DMS79 (cell line): ENCODE measurements at regions not wholly inside any gene's neighbourhood (a gene's known extent, or its start where the extent isn't known, plus 50 kb on each side); places are given as distances from the start of the nearest gene placed in this dataset.

Experiments
- DNase-seq: peaks from one replicate; lab custom pipeline; 2025; lab: John Stamatoyannopoulos, UW

GRCh38 chr2:107760620-107761364 is 65.9 kb upstream of the RGPD4 start:
- DNase-seq: no peak

GRCh38 chr2:107772353-107772752 is 54.3 kb upstream of the RGPD4 start:
- peak; percentile 47 for DNase-seq

GRCh38 chr2:107775211-107775610 is 51.5 kb upstream of the RGPD4 start:
- no peak for DNase-seq

- peak; percentile 10 for DNase-seq
Observed at GRCh38 chr2:107775791-107776190, 50.9 kb upstream of the RGPD4 start.

GRCh38 chr2:107776362-107776761 is 50.3 kb upstream of the RGPD4 start:
- DNase-seq: no peak
